Stomach (tissue), 4 donors: ENCODE measurements at regions not wholly inside any gene's neighbourhood (a gene's known extent, or its start where the extent isn't known, plus 50 kb on each side); places are given as distances from the start of the nearest gene placed in this dataset.

ENCODE experiments used
- POLR2AphosphoS5 ChIP-seq, 3 donors: sonication (generic); formaldehyde crosslinking; IDR thresholded peaks; one replicate each; pipeline ENCODE4 v1.6.1; 2016; ENCODE audit warnings: antibody characterized with exemption in 3 of 3
- TF ChIP-seq, protein P1 (sequence below), 7 experiments: fragments of 450-650 bp in 4 of 7; fragments of 200-600 bp in 3 of 7; sonication (generic) in 3 of 7; IDR thresholded peaks; one replicate each; pipeline ENCODE4 v1.5.1; 2016 to 2019; ENCODE audit warnings: antibody characterized with exemption in 7 of 7, control low read depth in 2 of 7, mild to moderate bottlenecking in 1 of 7

DNA sequence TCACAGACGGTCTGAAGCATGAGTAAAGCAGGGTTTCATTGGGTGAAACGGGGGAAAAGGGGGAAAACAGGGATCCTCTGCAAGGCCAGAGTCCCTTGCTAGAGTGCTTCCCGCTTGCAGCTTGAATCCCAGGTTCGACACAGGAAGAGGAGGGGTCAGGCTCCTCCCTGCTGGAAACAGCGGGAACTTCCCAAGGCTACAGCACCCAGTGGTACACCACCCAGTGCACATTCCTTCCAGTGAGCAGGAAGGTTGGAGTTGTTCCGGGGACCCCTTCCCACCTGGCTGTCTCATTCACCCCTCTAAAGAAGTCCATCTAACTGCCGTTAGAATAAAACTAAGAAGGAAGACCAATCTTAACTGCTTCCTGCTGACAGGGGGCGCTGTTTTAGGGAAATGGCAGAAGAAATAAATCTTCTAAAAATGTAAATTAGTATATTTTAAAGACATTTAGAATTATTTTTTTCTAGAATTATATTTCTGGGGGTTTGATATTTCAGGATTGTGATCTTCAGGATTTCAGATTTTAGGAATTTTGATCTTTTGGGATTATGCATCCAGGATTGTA is 230.9 kb downstream of the RBM43 start:
- TF ChIP-seq POLR2AphosphoS5 (IDR thresholded peaks at IDR 0.05): no peak
- TF ChIP-seq, protein P1, sequence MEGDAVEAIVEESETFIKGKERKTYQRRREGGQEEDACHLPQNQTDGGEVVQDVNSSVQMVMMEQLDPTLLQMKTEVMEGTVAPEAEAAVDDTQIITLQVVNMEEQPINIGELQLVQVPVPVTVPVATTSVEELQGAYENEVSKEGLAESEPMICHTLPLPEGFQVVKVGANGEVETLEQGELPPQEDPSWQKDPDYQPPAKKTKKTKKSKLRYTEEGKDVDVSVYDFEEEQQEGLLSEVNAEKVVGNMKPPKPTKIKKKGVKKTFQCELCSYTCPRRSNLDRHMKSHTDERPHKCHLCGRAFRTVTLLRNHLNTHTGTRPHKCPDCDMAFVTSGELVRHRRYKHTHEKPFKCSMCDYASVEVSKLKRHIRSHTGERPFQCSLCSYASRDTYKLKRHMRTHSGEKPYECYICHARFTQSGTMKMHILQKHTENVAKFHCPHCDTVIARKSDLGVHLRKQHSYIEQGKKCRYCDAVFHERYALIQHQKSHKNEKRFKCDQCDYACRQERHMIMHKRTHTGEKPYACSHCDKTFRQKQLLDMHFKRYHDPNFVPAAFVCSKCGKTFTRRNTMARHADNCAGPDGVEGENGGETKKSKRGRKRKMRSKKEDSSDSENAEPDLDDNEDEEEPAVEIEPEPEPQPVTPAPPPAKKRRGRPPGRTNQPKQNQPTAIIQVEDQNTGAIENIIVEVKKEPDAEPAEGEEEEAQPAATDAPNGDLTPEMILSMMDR (IDR thresholded peaks at IDR 0.05): no peak
